Naive thymus-derived CD4-positive, alpha-beta T cell (primary cell): ENCODE measurements at regions not wholly inside any gene's neighbourhood (a gene's known extent, or its start where the extent isn't known, plus 50 kb on each side); places are given as distances from the start of the nearest gene placed in this dataset.

Experiments
- ATAC-seq: fragments of 150-1000 bp; cut with Tn5 transposase; 2 replicates; pipeline ENCODE4 v1.10.0; 2021; ENCODE audit warnings: mild to moderate bottlenecking, moderate library complexity
- CTCF ChIA-PET: fragments of 350-600 bp; sonication (Branson Sonifier 250); formaldehyde crosslinking; loops from one replicate; lab custom pipeline; 2021; ENCODE audit warnings: antibody characterized with exemption; lab: Charles Lee
- POLR2A ChIA-PET: fragments of 350-600 bp; sonication (Branson Sonifier 250); formaldehyde crosslinking; loops from one replicate; lab custom pipeline; 2021; ENCODE audit warnings: antibody characterized with exemption, inconsistent platforms; lab: Charles Lee
- DNase-seq, 9 donors: peaks; one replicate each; pipeline versions ENCODE4 v3.0.0 to v3.0.0-alpha.2; 2020 to 2022; ENCODE audit warnings: mixed read lengths in 1 of 9
- H3K27ac ChIP-seq: one replicate; pipeline ENCODE4 v1.7.0; 2013; ENCODE audit warnings: mild to moderate bottlenecking, low read depth, low read length, moderate library complexity
- H3K27me3 ChIP-seq, 2 donors: one replicate each; pipeline ENCODE4 v1.7.0; 2013; ENCODE audit warnings: low read length in 2 of 2, mild to moderate bottlenecking in 2 of 2, moderate library complexity in 2 of 2; ENCODE audit not compliant: control insufficient read depth in 2 of 2, insufficient read depth in 2 of 2
- H3K36me3 ChIP-seq, 3 experiments: 1 replicate in 2 of 3; 2 replicates in 1 of 3; pipeline ENCODE4 v1.7.0; 2013; ENCODE audit warnings: low read length in 3 of 3, mild to moderate bottlenecking in 3 of 3, moderate library complexity in 1 of 3; ENCODE audit not compliant: insufficient read depth in 3 of 3, control insufficient read depth in 2 of 3
- H3K4me1 ChIP-seq, 2 donors: one replicate each; pipeline ENCODE4 v1.7.0; 2013; ENCODE audit warnings: low read length in 2 of 2, mild to moderate bottlenecking in 2 of 2, moderate library complexity in 1 of 2; ENCODE audit not compliant: control insufficient read depth in 2 of 2, insufficient read depth in 2 of 2
- H3K4me3 ChIP-seq: 2 replicates; pipeline ENCODE4 v1.7.0; 2013; ENCODE audit warnings: mild to moderate bottlenecking, low read length
- H3K9me3 ChIP-seq, 3 experiments: 1 replicate in 2 of 3; 2 replicates in 1 of 3; pipeline ENCODE4 v1.7.0; 2013; ENCODE audit warnings: low read length in 3 of 3; ENCODE audit not compliant: control insufficient read depth in 2 of 3
- H3K27ac Mint-ChIP-seq, 9 donors: one replicate each; pipeline ENCODE4 v1.8.0; 2020 to 2022; ENCODE audit warnings: mixed read lengths in 9 of 9, mild to moderate bottlenecking in 8 of 9, moderate library complexity in 5 of 9, inconsistent platforms in 2 of 9
- H3K27me3 Mint-ChIP-seq, 5 donors: one replicate each; pipeline ENCODE4 v1.8.0; 2021 to 2022; ENCODE audit warnings: mixed read lengths in 5 of 5, mild to moderate bottlenecking in 1 of 5
- H3K36me3 Mint-ChIP-seq, 5 donors: one replicate each; pipeline ENCODE4 v1.8.0; 2020 to 2022; ENCODE audit warnings: mixed read lengths in 5 of 5, mild to moderate bottlenecking in 3 of 5, inconsistent platforms in 1 of 5
- H3K4me1 Mint-ChIP-seq, 7 donors: one replicate each; pipeline ENCODE4 v1.8.0; 2020 to 2022; ENCODE audit warnings: mixed read lengths in 7 of 7, mild to moderate bottlenecking in 3 of 7, inconsistent platforms in 1 of 7
- H3K4me3 Mint-ChIP-seq, 10 donors: one replicate each; pipeline ENCODE4 v1.8.0; 2020 to 2022; ENCODE audit warnings: mild to moderate bottlenecking in 10 of 10, mixed read lengths in 10 of 10, moderate library complexity in 6 of 10, inconsistent platforms in 2 of 10
- H3K9me3 Mint-ChIP-seq, 11 donors: one replicate each; pipeline ENCODE4 v1.8.0; 2020 to 2022; ENCODE audit warnings: mixed read lengths in 11 of 11, mild to moderate bottlenecking in 4 of 11, inconsistent platforms in 1 of 11, moderate library complexity in 1 of 11
- intact Hi-C, 2 donors: fragments of 100-400 bp; cut with micrococcal nuclease; formaldehyde crosslinking; loops; one replicate each; pipeline ENCODE4 v1.15.1; 2023

DNA sequence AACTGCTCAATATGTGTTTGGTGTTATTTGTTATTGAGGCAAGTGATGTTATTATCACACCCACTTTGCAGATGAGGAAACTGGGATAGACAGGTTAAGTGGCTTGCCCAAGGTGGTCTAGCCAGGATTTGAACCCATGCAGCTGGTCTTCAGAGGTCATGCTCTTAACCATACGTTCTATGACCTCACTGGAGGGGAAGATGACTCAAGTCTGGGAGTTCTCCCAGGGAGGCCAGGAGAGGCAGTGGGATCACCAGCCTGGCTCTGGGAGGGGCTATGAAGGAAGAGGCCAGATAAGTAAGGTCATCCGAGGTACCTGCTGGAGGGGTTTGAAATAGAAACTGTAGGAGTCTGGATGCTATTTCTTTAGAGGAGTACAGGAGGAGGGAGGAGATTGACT lies 95.3 kb downstream of the NAV1 start:
- H3K36me3 Mint-ChIP-seq = no peaks in the 10 kb centered on the region
- no peaks in the 10 kb centered on the region for H3K27me3 ChIP-seq
- H3K9me3 Mint-ChIP-seq = peaks cover 0 to 1% (median 0%) of the 10 kb centered on the region in 11 donors
- H3K4me3 ChIP-seq = no peak overlapping the region
- no peaks in the 10 kb centered on the region for H3K4me1 ChIP-seq
- ChIA-PET CTCF (no interaction called here), POLR2A (no interaction called here)
- no peak overlapping the region for H3K4me3 Mint-ChIP-seq
- intact Hi-C loops = no loop called here
- no peak overlapping the region for H3K27ac Mint-ChIP-seq
- peaks cover 0 to 1% (median 0%) of the 10 kb centered on the region in 7 donors for H3K4me1 Mint-ChIP-seq
- no peak for ATAC-seq
- DNase-seq = no peak
- no peaks in the 10 kb centered on the region for H3K9me3 ChIP-seq
- no peak overlapping the region for H3K27ac ChIP-seq
- H3K27me3 Mint-ChIP-seq = peaks cover 0 to 10% (median 0%) of the 10 kb centered on the region in 5 donors
- no peaks in the 10 kb centered on the region for H3K36me3 ChIP-seq

DNA sequence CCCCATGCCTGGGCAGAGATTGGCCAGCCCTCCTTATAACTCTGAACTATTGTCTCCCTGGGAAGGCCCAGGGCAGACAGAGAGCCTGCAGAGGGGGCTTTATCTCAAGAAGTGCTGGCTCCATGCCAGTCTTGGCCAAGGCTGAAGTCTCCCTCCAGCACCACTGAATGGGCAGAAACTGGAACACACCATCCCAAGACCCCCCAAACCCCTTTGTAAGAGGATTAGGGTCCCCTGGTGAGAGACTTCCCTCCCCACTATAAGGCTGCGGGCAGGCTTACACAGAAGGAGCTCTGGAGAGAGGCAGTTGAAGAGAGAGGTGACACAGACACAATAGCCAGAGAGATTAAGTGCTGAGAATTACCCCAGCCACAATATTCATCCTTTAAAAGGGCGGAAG lies 97.2 kb downstream of the NAV1 start:
- no peaks in the 10 kb centered on the region for H3K4me1 ChIP-seq
- no peak overlapping the region for H3K27ac Mint-ChIP-seq
- H3K9me3 ChIP-seq = no peaks in the 10 kb centered on the region
- H3K4me3 ChIP-seq = no peak overlapping the region
- intact Hi-C loops = no loop called here
- CTCF ChIA-PET = no interaction called here
- H3K27me3 Mint-ChIP-seq = peaks cover 0 to 10% (median 0%) of the 10 kb centered on the region in 5 donors
- H3K4me3 Mint-ChIP-seq = no peak overlapping the region
- H3K9me3 Mint-ChIP-seq = peaks cover 0 to 1% (median 0%) of the 10 kb centered on the region in 11 donors
- DNase-seq = no peak
- no peak overlapping the region for H3K27ac ChIP-seq
- H3K4me1 Mint-ChIP-seq = peaks cover 0 to 1% (median 0%) of the 10 kb centered on the region in 7 donors
- ATAC-seq = no peak
- H3K36me3 Mint-ChIP-seq = no peaks in the 10 kb centered on the region
- no peaks in the 10 kb centered on the region for H3K27me3 ChIP-seq
- H3K36me3 ChIP-seq = no peaks in the 10 kb centered on the region
- POLR2A ChIA-PET = no interaction called here

DNA sequence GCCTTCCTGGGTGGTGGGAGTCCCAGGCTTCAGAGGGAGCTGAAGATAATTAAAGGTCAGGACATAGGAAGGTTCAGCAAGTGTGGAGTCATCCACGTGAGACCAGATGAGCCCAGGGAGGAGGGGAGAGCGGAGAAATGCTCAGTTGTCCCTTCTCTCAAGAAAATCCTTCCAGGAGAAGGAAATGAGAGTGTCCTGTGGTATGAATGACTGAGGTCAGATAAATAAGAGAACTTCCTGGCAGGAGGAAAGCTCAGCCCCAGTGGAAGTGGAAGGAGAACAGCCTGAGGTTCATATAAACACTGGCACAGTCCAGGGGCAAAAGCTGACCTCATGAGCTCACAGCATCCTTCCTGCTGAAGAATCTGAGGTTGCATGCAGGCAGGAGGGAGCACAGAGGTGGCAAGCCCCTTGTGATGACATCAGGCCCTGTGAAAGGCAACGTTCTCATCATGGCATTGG lies 97.6 kb downstream of the NAV1 start:
- H3K27ac ChIP-seq = no peak overlapping the region
- H3K36me3 Mint-ChIP-seq = no peaks in the 10 kb centered on the region
- H3K4me3 ChIP-seq = no peak overlapping the region
- DNase-seq (no peak), ATAC-seq (no peak)
- CTCF ChIA-PET = no interaction called here
- no peaks in the 10 kb centered on the region for H3K9me3 ChIP-seq
- peaks cover 0 to 1% (median 0%) of the 10 kb centered on the region in 7 donors for H3K4me1 Mint-ChIP-seq
- H3K9me3 Mint-ChIP-seq = peaks cover 0 to 1% (median 0%) of the 10 kb centered on the region in 11 donors
- H3K27me3 ChIP-seq = no peaks in the 10 kb centered on the region
- H3K27me3 Mint-ChIP-seq = peaks cover 0 to 10% (median 0%) of the 10 kb centered on the region in 5 donors
- no peaks in the 10 kb centered on the region for H3K4me1 ChIP-seq
- no peaks in the 10 kb centered on the region for H3K36me3 ChIP-seq
- intact Hi-C loops = no loop called here
- POLR2A ChIA-PET = no interaction called here
- H3K27ac Mint-ChIP-seq = no peak overlapping the region
- H3K4me3 Mint-ChIP-seq = no peak overlapping the region

DNA sequence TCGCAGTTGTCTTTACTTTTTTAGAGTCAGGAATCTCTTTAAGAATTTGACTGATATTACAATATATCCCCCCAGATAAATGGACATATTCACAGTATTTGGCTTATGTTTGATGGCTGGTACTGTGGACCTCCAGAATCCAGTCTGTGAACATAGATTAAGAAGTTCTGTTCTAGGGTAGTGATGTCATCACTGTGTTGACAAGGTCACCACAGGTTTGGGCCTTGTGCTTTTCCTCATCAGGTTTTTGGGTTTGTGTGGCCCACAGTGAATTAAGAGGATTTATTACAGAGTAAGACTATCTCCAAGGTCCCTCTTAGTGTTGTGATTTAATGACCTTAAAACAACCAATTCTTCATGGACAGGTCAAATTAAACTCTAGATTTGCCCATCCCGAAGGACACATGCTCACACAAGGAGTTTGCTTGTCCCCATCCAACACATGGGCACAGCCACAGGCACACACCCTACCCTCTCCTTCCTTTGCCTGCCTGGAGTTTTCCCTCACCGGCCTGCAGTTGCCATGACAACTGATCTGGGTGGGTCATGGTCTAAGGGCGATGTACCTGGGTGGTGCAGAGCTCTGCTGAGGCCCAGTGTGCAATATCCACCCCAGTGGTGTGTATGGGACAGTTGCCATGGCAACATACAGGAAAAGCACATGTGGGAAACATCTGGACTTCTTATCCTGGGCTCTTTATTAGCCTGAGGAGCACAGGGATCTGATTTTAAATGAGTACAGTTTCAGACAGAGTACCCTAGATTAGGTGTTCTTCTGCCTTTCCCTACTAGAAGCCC lies 98.6 kb downstream of the NAV1 start:
- no peak overlapping the region for H3K4me3 ChIP-seq
- POLR2A ChIA-PET = no interaction called here
- H3K9me3 ChIP-seq = no peaks in the 10 kb centered on the region
- peaks cover 0 to 3% (median 0%) of the 10 kb centered on the region in 11 donors for H3K9me3 Mint-ChIP-seq
- intact Hi-C loops = no loop called here
- H3K36me3 Mint-ChIP-seq = no peaks in the 10 kb centered on the region
- CTCF ChIA-PET = no interaction called here
- H3K4me1 ChIP-seq = no peaks in the 10 kb centered on the region
- DNase-seq = no peak
- H3K27ac ChIP-seq = no peak overlapping the region
- H3K27me3 ChIP-seq = no peaks in the 10 kb centered on the region
- no peak overlapping the region for H3K27ac Mint-ChIP-seq
- no peaks in the 10 kb centered on the region for H3K36me3 ChIP-seq
- H3K4me3 Mint-ChIP-seq = no peak overlapping the region
- ATAC-seq = no peak
- H3K4me1 Mint-ChIP-seq = peaks cover 0 to 6% (median 0%) of the 10 kb centered on the region in 7 donors
- peaks cover 0 to 10% (median 6%) of the 10 kb centered on the region in 5 donors for H3K27me3 Mint-ChIP-seq

DNA sequence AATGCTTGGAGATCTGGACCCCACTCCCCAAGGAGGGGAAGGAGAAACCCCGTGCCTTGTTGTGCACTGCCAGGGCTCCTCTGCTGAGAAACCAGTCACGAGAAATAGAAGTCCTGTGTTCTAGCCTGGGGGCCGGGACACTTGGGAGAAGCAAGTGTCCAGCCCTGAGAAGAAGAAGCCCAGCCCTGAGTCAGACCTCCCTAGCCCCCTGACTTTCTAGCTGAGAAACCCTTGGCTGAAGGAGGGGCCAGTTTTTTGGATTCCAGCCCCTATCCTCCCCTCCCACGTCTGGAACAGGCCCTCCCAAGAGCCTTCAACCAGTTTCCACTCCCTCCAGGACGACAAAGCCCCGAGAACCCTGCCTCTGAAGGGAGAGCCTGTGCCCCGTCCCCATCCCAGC lies 100.5 kb downstream of the NAV1 start:
- H3K27ac ChIP-seq = no peak overlapping the region
- H3K4me3 Mint-ChIP-seq = no peak overlapping the region

DNA sequence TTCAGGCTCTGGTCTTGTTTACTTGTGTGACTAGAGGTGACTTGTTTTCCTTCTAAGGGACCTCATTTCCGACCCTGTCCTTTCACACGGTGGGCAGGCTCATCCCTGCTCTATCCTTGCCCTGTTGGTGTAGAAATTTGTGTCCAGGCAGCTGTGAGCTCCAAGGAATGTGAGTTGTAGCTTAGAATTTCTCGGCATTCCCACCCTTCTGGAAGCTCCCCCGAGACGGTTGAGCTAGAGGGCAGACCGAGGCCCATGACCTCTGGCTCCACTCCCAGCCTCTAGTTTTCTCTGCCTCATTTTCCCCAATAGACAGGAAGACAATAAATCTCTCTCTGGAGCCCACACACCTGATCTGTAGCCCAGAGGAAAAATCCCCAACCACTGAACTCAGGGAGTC lies 100.9 kb downstream of the NAV1 start:
- Mint-ChIP-seq H3K9me3 (peaks cover 0 to 5% (median 0%) of the 10 kb centered on the region in 11 donors), H3K4me3 (no peak overlapping the region), H3K36me3 (peaks cover 0 to 4% (median 0%) of the 10 kb centered on the region in 5 donors), H3K27ac (no peak overlapping the region), H3K4me1 (peaks cover 0 to 4% (median 0%) of the 10 kb centered on the region in 7 donors), H3K27me3 (peaks cover 4 to 24% (median 12%) of the 10 kb centered on the region in 5 donors)
- POLR2A ChIA-PET = no interaction called here
- no peaks in the 10 kb centered on the region for H3K4me1 ChIP-seq
- CTCF ChIA-PET = no interaction called here
- H3K4me3 ChIP-seq = no peak overlapping the region
- H3K27ac ChIP-seq = no peak overlapping the region
- DNase-seq (no peak), ATAC-seq (no peak)
- H3K36me3 ChIP-seq = no peaks in the 10 kb centered on the region
- H3K27me3 ChIP-seq = no peaks in the 10 kb centered on the region
- intact Hi-C loops = no loop called here
- H3K9me3 ChIP-seq = no peaks in the 10 kb centered on the region

More for the DNA sequence above, 100.5 kb downstream of the NAV1 start:
- H3K36me3 ChIP-seq = no peaks in the 10 kb centered on the region
- intact Hi-C loops = no loop called here
- ATAC-seq (no peak), DNase-seq (no peak)
- ChIA-PET POLR2A (no interaction called here), CTCF (no interaction called here)
- H3K9me3 Mint-ChIP-seq = peaks cover 0 to 4% (median 0%) of the 10 kb centered on the region in 11 donors
- H3K9me3 ChIP-seq = no peaks in the 10 kb centered on the region
- H3K4me3 ChIP-seq = no peak overlapping the region
- peaks cover 0 to 4% (median 0%) of the 10 kb centered on the region in 7 donors for H3K4me1 Mint-ChIP-seq
- peaks cover 0 to 4% (median 0%) of the 10 kb centered on the region in 5 donors for H3K36me3 Mint-ChIP-seq
- H3K27me3 ChIP-seq = no peaks in the 10 kb centered on the region
- no peaks in the 10 kb centered on the region for H3K4me1 ChIP-seq
- no peak overlapping the region for H3K27ac Mint-ChIP-seq
- peaks cover 0 to 20% (median 8%) of the 10 kb centered on the region in 5 donors for H3K27me3 Mint-ChIP-seq

DNA sequence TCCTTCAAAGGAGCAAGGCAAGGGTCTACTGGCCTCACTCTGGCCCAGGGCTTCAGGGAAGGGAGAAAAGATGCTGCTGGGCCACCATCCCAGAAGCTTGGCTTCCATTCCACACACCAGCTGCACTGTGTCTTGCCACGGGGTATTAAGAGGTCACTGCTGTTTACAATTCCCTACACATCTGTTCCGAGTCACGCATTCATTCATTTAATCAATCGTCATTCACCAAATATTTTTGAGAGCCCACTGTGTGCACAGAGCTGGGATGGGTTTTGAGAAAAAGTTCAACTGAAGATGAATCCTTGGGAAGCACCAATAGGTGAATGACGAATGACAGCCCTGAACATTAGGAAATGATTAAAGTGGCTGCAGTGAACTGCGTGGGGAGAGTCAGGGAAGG lies 101.7 kb downstream of the NAV1 start:
- H3K27me3 Mint-ChIP-seq = peaks cover 5 to 24% (median 13%) of the 10 kb centered on the region in 5 donors
- Histone ChIP-seq H3K27ac (no peak overlapping the region), H3K9me3 (no peaks in the 10 kb centered on the region), H3K4me3 (no peak overlapping the region), H3K27me3 (no peaks in the 10 kb centered on the region), H3K36me3 (no peaks in the 10 kb centered on the region), H3K4me1 (no peaks in the 10 kb centered on the region)
- no peak overlapping the region for H3K27ac Mint-ChIP-seq
- ATAC-seq (no peak), DNase-seq (no peak)
- H3K4me3 Mint-ChIP-seq = no peak overlapping the region
- peaks cover 0 to 4% (median 0%) of the 10 kb centered on the region in 7 donors for H3K4me1 Mint-ChIP-seq
- H3K9me3 Mint-ChIP-seq = peaks cover 0 to 4% (median 0%) of the 10 kb centered on the region in 11 donors
- peaks cover 0 to 4% (median 0%) of the 10 kb centered on the region in 5 donors for H3K36me3 Mint-ChIP-seq
- ChIA-PET POLR2A (no interaction called here), CTCF (no interaction called here)
- intact Hi-C loops = no loop called here
